HK-2 (cell line): ENCODE measurements at regions not wholly inside any gene's neighbourhood (a gene's known extent, or its start where the extent isn't known, plus 50 kb on each side); places are given as distances from the start of the nearest gene placed in this dataset.
"Not testable (repeated sequence)": the region's sequence is repeated elsewhere in the genome, so short reads cannot be mapped to it uniquely, and the experiment has no call there.

Experiments
- DNase-seq: peaks from one replicate; pipeline ENCODE4 v3.0.0-alpha.2; 2018; ENCODE audit not compliant: unreplicated experiment

- DNase-seq = not testable (repeated sequence)
Observed at GRCh38 chr10:90119631-90120280, 418.4 kb downstream of the KIF20B start.

- DNase-seq = no peak
Observed at GRCh38 chr10:90125456-90126255, 424.3 kb downstream of the KIF20B start.

- no peak for DNase-seq
Observed at GRCh38 chr10:90126256-90126595, 424.8 kb downstream of the KIF20B start.

- DNase-seq = no peak
Observed at GRCh38 chr10:90130321-90131086, 429.1 kb downstream of the KIF20B start.

GRCh38 chr10:90133606-90134005 is 432.2 kb downstream of the KIF20B start:
- no peak for DNase-seq

- DNase-seq = peak; percentile 7
Observed at GRCh38 chr10:90136731-90137316, 435.4 kb downstream of the KIF20B start.

- DNase-seq = no peak
Observed at GRCh38 chr10:90138844-90139243, 437.5 kb downstream of the KIF20B start.

GRCh38 chr10:90141791-90142190 is 440.4 kb downstream of the KIF20B start:
- DNase-seq = no peak

- no peak for DNase-seq
Observed at GRCh38 chr10:90143937-90144336, 442.5 kb downstream of the KIF20B start.

GRCh38 chr10:90148116-90148855 is 446.9 kb downstream of the KIF20B start:
- no peak for DNase-seq

GRCh38 chr10:90149563-90149962 is 448.2 kb downstream of the KIF20B start:
- DNase-seq = no peak

GRCh38 chr10:90162271-90162853 is 461.0 kb downstream of the KIF20B start:
- no peak for DNase-seq

- no peak for DNase-seq
Observed at GRCh38 chr10:90167174-90168064, 466.0 kb downstream of the KIF20B start.

GRCh38 chr10:90168244-90168643 is 466.9 kb downstream of the KIF20B start:
- no peak for DNase-seq

- no peak for DNase-seq
Observed at GRCh38 chr10:90171014-90171722, 469.8 kb downstream of the KIF20B start.

- DNase-seq = no peak
Observed at GRCh38 chr10:90174531-90174930, 473.1 kb downstream of the KIF20B start.

GRCh38 chr10:90175161-90175681 is 473.8 kb downstream of the KIF20B start:
- DNase-seq = no peak

- DNase-seq = peak; percentile 1
Observed at GRCh38 chr10:90179696-90180407, 478.5 kb downstream of the KIF20B start.
